Frontal cortex (tissue), 3 donors: ENCODE measurements at regions not wholly inside any gene's neighbourhood (a gene's known extent, or its start where the extent isn't known, plus 50 kb on each side); places are given as distances from the start of the nearest gene placed in this dataset.

ENCODE experiments used
- DNase-seq, 2 donors: peaks; one replicate each; pipeline ENCODE4 v3.0.0; 2012; ENCODE audit warnings: low spot score in 2 of 2
- FAIRE-seq: peaks from 2 replicates; lab custom pipeline; 2012; peaks lifted over from hg19 to GRCh38; lab: Jason Lieb, UNC
- donor health status: control.
- donor health status: control.
- donor health status: control.

DNA sequence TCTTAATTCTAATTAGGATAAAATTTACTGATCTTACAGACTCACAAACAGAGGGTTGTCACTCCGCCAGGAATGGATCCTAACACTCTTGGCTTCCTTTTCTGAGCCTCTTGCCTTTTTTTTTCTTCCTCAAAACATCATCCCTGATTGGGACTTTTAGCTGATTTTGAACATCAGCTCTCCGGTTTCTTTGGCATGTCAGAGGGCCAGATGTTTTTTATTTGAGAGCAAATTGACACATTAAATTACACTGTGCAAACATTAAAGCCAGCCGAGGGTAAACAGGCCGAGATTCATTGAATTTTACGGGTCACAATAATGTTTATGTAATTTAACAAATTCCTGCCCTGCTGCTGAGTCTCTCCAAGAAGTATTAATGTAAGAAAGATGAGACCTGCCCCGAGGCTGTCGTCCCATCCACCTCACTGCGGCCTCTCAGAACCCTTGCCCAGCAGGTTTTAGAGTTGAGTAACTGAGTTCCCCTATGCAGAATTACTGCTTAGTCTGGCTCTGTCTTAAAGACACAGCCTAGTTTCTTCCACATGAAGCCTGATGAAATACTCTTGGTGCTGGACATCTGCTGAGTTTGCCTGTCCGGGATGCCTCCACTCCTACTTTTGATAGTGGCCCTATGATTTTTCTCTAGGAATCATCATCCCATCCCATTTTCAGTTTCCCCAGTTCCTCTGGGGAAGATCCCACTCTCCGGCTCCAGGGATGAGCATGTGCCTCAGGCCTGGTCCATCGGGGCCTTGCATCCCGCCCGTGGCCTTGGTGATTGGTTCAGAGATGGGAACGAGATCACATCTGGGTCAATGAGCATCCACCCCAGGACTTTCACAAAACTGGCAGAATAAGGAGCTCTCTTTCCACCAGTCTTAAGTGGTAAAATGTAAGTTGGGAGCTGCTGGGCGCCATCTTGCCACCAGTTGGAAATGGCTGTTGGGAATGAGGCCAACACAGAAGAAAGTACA, 226.6 kb upstream of the TLE3 start:
- DNase-seq: no peak
- no peak for FAIRE-seq

DNA sequence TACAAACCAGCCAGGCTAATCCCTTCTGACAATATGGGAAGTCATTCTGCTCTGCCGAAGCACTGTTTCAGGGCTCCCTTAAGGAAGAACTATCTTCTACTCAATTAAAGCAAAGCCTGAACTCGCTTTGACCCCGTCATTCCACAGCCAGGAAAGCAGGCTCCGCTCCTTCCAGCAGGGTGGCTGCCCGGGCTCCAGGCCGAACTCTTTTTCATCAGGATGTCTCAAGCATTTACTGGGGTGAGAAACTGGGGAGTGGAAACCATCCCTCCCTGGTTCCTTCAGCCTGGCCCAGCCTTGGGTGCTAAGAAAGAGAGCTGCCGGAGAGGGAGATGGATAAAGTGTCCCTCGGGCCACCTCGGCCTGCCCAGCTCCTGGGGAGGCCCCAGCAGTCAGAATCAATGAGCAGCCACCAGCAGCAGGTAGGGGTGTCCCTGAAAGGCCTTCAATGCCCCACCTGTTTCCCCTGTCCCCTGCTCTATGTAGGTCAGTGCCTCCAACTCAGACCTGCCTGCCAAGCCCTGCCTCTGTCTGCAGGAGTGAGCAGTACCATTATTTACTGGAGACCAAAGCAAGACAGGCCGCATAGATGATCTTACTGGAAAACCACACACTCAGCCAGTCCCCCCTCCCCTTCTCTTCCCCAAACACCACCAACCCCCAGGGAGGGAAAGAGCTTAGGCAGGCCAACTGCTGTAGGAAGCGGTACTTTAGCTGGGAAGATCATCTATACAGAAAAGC, 225.6 kb upstream of the TLE3 start:
- FAIRE-seq (no peak), DNase-seq (no peak)

DNA sequence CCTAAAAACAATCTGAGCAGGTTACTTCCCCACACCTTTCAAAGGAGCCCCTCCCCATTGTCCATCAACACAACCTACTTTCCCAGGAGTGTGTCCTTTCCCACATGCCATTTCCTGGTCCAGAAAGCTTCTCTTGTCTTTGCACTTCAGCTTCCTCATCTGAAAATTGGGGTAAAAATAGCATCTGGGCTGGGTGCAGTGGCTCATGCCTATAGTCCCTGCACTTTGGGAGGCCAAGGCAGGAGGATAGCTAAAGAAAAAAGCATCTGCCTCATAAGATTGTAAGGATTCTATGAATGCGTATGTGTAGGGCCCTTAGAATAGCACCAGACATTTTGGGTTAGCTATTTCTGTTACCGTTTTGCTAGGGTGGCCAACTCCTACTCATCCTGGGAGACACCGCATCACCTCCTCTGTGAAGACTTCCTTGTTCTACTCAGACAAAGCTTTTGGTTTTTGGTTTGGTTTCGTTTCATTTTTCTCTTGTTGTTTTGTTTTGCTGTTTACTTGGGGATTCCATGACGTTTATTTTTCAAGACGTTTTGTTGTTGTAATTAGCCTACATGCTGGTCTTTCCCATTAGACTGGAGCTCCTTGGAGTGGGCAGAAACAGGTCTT, 224.4 kb upstream of the TLE3 start:
- no peak for FAIRE-seq
- no peak for DNase-seq

DNA sequence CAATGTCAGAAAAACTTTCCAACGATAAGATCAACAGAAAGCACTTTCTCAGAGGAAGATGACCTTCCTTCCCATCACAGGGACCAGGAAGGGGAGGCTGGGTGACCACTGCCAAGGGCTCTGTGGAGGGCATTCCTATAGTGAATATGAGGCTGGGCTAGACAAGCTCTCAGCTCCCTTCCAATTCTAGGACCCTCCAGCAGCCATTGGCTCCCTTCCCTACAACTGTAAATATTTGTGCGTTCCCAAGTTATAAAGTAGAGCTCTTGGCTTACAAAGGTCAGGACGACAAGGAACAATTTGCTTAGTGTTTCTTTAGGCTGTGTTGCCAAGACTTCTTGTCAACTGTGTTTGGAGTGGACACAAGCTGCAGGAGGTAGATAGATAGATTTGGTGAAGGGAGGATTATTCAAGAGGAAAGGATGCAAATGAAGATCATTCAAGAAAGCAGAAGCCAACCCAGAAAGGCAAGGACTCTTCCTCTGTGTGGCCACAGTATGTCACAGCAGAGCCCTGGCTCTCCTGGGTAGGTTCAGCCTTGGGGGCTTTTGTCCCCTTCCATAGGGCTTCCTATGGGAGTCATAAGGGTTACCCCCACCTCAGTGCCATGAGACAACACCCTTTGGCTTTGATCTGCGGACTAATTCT, 223.6 kb upstream of the TLE3 start:
- FAIRE-seq (no peak), DNase-seq (no peak)

DNA sequence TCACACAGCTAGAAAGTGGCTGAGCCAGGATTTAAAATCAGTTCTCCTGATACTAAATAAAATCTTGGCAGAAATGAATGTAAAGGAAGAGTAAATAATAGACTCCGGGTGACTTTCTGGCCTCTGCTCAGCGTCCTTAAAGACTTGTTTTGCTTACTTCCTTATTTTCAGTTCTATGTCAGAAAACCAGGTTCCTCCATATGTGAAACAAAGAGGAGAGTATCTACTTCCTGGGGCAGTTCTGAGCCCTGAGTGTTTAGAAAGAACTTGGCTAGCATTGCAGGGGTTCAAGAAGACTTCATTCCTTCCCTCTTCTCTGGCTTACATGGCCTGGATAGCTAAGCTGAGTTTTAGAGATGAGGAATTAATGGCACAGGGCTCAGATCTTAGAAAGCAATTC, 222.8 kb upstream of the TLE3 start:
- FAIRE-seq (no peak), DNase-seq (no peak)

DNA sequence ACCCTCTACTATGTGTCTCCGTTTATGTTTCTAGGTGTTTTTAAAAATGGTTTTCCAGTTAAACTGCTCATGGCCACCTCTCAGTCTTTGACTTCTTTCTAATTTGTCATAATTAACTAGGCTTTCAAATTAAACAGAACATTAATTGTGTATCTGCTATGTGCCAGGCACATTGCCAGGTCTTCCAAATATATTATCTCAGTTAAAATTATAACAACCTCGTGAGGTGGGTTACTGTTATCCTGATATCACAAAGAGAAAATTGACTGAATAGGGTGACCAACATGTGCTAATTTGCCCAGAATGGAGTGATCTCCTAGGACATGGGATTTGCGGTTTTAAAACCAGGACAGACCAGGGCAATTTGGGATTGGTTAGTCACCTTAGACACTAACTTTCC, 222.4 kb upstream of the TLE3 start:
- DNase-seq (no peak), FAIRE-seq (no peak)

DNA sequence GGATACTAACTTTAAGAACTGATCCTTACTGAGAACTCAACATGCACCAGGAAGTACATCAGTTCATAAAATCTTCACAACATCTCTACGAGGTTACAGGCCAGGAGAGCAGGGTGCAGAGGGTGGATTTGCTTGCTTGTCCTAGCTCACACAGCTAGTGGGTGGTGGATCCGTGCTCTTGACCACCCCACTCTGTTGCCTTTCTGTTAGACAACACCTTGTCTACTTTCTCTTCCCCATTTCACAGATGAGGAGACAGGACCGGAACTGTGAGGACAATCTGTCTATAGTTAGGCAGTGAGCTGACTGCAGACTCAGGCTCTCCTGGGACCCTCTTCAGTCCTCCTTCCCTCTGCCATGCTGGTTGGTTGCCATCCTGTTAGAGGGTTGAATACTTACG, 221.7 kb upstream of the TLE3 start:
- FAIRE-seq: no peak
- no peak for DNase-seq

DNA sequence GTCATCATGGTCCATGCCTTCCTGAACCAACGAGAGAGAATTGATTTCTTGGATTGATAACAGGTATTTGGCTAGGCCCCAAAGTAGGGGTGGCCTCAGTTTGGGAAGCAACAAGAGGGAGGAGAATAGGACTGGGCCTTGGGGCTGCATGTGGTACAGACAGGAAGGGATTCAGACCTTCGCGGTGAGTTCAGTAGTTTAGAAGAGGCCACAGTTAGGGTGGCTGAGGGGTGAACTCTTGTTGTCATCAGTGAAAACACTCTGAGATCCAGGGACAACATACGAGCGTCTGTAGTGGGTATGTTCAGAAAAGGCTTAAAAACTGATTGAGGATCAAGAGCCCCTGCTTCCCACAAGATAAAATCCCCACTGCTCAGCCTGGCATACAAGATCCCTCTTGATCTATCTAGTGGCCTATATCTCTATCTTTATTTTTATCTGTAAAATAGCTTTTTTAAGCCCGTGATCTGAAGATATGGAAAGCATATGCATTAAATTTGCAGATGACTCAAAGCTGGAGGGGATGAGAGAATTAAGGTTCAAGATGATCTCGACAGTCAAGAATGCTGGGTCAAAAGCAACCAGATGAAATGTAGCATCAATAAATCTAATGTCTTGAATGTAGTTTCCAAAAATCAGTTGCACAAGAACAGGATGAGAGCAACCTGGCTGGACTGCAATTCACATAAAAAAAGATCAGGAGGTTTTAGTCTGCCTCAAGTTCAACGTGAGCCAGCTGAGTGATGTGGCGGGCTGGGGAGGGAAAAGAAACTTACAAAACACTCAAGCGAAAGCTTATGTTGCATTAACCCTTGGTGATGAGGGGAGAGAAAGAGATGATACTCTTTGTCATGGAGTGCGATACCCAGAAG, 221.1 kb upstream of the TLE3 start:
- no peak for FAIRE-seq
- DNase-seq: no peak

DNA sequence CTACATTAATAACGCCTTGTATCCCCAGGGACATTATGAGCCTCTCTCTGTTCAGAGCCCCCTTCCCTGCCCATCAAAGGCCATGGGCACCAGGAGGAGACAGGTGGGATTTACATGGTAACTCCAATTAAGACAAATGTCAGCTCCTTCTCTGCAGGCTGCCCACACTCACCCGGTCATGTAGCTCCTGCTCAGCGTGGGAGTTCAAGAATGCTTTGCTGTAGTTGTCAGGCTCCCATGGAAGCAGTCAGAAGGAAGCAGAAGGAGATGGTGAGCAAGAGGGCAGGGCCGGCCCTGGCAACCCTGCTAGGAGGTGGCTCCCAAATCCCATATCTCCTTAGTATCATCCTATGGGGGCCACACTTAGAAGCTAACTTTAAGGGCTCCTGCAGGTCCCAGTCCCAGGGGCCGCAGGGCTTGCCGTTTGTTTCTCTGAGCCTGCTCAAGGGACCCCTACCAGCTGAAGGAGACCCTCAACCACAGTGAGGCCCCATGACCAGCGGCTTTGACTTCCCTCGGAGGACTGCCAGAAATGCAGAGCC, 218.4 kb upstream of the TLE3 start:
- FAIRE-seq: no peak
- DNase-seq: no peak

DNA sequence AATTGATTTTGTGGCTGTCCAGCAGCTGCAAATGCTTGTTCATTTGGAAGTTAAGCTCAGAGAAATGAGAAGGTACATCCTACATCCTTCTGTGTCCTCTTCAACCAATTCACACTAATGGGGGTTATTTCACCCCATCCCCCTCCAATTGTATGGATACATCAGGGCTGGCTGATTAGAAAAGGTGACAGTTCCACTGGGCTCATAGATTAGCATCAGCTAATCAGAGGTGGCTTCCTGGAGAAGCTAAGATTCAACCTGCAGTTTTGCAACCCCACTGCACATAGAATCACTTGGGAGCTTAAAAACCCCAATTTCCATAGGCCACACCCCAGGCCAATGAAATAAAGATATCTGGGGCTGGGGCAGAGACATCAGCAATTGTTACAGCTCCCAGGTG, 217.7 kb upstream of the TLE3 start:
- DNase-seq (no peak), FAIRE-seq (no peak)

DNA sequence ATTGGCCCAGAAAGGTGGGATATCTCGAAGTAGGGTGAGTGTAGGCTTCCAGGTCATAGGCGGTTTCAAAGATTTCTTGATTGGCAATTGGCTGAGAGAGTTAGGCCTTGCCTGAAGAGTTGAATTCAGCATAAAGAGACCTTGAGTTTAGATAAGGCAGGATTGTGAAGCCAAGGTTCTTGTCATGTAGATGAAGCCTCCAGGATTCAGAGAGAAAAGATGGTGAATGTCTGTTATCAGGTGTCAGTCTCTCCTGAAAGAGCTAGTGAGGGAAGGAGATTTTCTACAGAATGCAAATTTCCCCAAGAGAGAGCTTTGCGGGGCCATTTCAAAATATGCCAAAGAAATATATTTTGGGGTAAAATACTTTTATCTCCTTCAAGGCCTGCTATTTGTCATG, 217.0 kb upstream of the TLE3 start:
- FAIRE-seq (no peak), DNase-seq (no peak)

DNA sequence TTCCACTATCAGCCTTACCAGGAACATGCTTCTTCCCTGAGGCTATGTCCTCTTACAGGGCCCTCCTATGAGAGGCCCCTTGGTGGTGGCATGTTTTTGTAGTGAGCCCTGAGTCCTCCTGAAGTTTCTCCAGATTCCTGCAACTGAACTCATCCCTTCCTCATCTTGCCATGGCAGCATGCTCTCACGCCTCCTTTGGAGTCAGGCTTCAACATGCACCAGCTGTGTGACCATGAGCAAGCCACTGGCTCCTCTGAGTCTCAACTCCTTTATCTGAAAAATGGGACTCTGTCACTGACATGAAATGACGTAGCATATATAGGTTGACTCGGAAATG, 216.3 kb upstream of the TLE3 start:
- no peak for FAIRE-seq
- DNase-seq: no peak

DNA sequence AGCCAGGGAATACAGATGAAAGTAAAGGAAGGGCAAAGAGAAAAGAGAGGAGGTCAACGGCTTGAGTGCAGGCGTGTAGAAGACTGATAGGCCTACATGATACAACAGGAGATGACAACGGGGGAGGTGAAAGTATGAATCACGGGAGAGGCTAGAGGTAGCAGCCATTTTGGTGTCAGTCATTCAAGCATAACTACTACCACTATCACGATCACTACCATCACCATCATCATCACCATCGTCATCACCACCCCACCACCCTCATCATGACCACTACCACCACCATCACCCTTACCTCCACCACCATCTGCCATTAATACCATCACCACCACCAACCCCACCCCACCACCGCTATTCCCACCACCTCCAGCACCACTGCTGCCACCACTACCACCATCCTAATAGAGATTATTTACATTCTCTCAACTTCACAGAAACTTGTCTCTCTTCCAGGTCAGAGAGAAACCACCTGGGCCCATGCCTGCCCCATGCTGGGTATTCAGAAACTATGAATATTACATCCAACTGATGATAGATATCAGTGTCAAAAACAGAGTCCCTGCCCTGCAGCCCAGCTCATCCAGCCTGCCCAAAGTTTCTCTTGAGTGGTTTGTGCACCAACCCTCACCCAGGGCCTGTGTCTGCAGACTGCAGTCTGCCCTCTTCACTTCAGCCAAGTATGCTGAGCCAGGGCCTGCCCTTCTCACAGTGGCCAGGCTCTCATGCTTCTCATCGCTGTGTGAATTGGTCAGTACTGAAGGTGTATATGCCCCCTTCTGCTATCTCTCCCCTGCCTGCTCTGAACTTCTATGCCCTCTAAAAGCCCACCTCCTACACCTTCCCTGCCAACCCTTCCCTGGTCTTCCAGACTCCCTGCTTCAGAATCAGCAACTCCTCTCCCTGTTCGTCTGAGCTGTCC, 215.6 kb upstream of the TLE3 start:
- DNase-seq (no peak), FAIRE-seq (no peak)

DNA sequence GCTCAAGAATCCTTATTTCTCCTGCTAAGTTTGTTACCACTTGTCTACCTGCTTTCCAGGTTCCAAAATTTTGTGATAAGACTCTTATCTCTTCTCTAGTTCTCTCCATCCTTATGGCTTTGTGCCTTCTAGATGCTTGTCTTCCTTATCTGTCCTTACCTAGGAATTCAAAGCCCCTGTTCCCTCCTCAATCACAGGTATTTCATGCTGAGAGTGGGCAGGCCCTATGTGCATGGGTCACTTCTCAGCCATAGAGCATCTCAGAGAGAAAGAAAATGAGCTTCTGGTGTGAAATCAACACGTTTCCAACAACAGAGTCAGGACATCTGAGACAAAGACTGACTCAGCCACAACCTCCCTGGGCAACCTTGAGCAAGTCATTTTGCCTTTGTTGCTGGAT, 214.1 kb upstream of the TLE3 start:
- no peak for FAIRE-seq

DNA sequence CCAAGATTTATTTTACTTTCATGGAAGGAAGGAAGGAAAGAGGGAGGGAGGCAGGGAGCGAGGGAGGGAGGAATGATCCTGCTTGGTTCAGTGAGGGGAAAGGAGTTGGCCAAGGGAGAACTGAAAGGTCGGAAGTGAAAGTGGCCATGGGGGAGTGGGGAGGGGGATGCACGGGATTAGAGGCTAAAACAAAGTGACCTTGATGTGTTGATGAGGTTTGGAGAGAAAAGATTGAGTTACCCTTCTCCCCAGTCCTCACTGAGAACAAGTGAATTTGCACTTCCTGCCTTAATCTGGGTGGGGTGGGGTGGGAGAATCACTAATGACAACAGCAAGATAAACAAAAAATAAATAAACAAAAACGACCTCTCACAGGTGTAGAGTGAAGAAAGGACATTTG, 212.0 kb upstream of the TLE3 start:
- FAIRE-seq (no peak), DNase-seq (no peak)

More for the DNA sequence above, 214.1 kb upstream of the TLE3 start:
- DNase-seq: no peak

DNA sequence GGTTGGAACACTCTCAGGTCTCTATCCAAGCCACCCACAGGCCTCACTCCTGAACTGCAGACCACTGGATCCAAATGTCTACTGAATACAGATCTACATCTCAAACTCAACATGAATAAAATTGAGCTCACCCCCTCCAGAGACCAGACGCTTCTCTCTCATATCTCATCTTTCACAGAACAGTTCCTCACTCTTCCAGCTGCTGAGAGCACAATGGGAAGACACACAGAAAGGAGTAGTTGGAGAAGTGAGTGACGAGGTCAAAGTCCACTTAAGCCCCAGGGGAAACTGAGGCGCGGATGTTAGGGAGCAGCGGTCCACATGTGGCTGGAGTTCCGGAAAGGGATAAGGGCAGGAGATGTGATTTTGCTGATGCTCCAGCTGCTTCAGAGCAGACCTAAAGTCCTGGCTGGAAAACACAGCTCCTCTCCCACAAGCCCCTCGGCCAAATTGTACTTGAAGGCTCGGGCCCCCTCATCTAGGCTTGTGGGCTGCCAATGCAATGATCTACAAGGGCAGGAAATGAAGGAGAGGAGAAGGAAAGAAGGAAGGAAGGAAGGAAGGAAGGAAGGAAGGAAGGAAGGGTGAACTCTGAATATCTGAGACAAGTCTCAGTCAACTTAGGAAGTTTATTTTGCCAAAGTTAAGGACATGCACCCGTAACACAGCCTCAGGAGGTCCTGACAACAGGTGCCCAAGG, 211.2 kb upstream of the TLE3 start:
- no peak for FAIRE-seq
- DNase-seq: no peak

DNA sequence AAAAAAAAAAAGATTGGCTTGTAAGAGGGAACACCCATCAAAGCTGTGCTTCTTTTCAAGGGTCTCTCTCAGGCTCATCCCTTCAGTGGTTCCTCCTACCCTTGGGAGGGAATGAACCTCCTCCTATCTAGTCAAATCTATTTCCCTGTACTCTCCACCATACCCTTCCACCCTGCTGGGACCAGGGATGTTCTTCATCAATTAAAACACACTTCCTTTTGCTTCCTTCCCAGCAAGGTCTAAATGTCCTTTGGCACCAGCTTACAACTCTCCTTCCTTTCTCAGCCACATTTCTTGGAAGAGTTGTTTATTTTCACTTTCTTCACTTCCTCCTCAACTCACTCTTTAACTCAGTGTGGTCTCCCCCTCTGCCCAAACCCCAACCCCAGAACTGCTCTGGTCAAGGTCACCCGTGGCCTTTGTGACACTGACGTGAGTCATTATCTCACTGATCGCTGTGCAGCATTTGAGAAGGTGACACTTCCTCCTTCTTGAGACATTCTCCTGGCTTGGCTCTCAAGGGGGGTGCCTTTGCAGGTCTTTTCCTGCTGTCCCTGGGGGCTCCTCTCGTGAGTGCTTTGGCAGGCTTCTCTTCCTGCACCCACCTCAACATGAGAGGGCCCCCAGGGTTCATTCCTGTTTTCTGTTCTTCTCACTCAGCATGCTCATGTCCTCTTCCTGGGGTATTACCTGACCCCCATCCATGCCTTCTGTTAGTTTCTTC, 210.5 kb upstream of the TLE3 start:
- FAIRE-seq (no peak), DNase-seq (no peak)
